HG02588 (cell line): ENCODE measurements at regions not wholly inside any gene's neighbourhood (a gene's known extent, or its start where the extent isn't known, plus 50 kb on each side); places are given as distances from the start of the nearest gene placed in this dataset.

Source experiments
- ATAC-seq: cut with Tn5 transposase; IDR thresholded peaks from one replicate; pipeline ENCODE4 v1.9.1; 2021; ENCODE audit warnings: mild to moderate bottlenecking, moderate library complexity; ENCODE audit not compliant: unreplicated experiment

DNA sequence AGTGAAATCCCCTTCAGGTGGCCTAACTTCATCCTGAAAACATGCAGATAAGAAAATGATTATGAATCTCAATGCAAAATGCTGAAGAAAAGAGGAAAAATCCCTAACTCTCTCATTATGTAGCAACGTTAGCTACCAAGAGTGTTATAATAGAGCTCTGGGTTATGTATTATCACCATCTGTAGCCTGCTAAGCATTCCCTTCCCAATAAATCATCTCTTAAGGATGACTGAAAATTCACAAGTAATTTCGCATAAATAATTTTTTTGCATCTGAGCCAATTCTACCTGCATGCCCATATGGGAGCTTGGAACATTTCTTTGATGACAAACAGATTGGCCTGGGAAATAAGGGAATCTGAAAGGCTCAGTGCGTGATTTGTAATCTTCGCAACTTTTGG is 216.1 kb downstream of the HTR7 start:
- no peak for ATAC-seq

DNA sequence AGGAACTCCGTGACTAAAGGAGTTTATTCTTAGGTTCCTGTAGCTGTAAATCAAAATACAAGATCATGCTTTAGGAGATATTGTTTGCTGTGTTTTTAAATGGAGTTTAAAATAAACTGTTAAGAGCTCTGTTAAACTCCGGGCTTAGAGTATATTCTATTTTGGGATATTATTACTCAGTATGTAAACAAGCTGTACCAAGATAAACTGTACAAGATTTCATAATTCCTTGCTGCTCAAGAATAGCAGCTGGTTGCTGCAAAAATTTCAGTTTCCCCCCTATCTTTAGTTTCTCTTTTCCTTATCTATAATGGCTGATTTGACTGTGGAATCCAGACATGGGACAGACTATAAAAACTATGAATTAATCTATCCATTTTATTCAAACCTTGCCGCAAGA is 215.7 kb downstream of the HTR7 start:
- ATAC-seq, result no peak

DNA sequence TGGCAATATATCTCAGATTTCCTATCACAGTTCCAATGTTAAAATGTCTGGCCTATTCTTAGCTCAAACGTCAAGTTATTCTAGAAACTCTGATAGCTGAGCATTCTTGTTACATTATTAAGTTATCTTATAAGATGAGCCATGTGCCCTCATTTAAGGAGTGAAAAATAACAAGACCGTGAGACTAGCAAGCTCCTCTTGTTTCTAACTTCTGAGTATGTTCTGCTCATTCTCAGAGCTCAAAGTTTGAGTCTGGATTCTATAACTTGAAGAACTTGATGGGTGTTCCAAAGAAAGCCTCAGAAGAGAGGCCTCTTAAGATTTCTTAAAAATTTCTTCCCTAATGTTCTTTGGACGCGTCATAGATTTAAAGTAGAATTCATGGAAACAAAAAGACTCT is 215.2 kb downstream of the HTR7 start:
- no peak for ATAC-seq

DNA sequence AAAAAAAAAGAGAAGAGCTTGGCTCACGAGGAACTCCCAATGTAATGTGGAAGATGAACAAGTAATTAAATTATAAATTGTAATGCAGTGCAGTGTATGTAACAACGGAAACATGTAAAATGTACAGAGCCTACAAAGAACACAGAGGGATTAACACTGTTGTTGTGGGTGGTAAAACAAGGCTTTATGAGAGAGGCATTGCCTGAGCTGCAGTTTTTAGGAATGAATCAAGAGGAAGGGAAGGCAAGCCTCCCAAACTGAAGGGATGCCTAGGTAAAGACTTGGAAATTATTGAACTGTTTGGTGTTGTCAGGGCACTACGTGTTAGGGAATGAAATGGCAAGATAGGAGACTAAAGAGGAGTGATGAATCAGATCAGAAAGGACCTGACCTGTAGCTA is 213.7 kb downstream of the HTR7 start:
- ATAC-seq, result no peak

DNA sequence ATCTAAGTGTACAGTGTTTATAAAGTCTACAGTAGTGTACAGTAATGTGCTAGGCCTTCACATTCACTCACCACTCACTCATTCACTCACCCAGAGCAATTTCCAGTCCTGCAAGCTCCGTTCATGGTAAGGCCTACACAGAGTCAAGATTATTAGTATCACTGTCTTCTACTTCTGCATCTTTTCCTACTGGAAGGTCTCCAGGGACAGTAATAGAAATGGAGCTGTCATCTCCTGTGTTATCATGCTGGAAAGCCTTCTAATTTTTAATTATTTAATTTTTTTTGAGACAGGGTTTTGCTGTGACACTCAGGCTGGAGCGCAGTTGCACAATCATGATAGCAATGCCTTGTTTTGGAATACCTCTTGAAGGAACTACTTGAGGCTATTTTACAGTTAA is 207.0 kb downstream of the HTR7 start:
- no peak for ATAC-seq

DNA sequence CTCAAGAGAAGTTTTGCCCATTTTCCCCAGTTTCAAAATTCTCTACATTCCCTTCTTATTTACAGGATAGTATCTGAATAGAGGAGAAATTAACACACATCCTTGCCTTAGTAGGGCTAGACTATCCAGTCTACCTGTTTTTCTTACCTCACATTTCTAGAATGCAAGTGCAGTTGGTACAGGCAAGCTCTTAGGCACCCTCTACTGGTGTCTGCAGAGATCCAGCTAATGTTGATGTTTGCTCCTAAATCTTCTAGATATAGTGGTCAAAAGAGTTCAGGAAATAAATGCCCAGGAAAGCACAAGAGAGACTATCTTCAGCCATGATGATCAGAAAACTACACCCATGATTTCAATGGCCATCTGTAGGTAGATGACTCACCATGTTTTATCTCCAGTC is 205.3 kb downstream of the HTR7 start:
- ATAC-seq, result no peak

DNA sequence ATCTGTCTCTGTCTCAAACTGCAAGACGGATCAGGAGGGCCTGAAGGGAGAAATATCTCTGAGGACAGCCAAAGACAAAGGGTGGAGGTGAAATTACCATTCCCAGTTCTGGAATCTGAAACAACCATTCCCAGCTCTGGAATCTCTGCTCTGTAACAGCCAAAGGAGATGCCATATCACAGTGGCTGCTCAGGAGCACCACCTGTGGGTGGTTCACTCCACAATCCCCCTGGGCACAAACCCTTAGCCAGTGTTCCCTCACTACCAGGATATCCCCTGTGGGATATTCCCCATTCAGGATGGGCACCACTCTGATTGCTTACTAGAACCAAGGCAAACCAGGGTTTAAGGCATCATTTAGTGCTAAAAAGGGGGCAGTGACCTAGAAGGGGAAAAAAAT is 199.0 kb downstream of the HTR7 start:
- ATAC-seq, result no peak

DNA sequence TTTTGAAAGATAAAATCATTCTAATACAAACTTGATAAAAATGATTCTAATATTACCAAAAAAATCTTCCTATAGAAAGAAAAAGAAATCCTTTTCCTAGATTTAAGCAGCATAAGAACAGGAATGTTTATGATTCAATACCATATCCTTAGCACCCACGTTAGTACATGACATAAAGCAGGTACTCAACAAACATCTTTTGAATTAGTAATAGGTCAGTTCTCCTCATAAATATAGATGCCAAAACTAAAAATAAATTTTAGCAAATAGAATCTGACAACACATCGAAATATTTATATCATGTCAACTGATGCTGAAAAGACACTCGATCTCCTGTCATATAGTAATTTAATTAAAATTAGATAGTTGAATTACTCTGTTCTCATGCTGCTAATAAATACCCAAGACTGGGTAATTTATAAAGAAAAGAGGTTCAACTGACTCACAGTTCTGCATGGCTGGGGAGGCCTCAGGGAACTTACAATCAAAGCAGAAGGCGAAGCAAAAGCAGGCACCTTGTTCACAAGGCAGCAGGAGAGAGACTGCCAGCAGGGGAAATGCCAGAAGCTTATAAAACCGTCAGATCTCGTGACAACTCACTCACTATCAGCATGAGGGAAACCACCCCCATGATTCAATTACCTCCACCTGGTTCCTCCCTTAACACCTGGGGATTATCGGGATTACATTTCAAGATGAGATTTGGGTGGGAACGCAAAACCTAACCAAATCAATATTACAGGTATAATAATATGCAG is 191.8 kb downstream of the HTR7 start:
- ATAC-seq, result no peak

DNA sequence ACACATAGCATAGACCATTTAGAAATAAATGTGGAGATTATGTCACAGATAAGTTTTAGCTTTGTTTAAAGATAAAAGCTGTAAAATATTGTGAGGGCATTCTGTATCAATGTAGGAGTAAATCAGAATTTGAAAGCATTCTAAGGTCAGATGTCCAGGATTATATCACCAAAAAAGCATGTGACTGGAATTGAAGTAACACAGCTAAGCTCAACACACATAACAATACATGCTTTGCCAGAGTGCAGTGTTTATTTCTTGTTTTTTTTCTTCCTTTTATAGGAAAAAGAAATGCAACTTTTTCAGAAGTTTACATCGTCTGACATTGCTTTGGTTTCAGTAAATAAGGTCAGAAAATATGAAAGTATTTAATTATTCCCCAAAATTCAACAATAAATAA is 183.4 kb downstream of the HTR7 start:
- ATAC-seq, result no peak

DNA sequence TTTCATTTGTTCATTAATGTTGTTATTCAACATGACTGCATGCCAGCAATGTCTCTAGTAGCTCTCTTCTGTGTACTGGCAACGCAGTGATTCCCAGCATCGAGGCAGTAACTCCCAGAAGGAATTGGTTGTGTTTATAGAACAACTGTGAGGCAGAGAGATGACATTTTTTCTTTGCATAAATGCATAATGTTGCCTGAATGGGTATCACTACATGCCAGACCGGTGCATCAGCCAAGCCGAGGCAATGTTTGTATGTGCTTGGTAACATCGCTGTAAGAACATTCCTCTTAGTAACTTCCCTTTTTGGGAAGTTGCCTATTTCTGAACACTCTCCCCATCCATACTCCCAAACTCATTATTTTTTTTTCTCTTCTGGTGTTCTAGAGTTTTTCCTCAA is 182.9 kb downstream of the HTR7 start:
- no peak for ATAC-seq

DNA sequence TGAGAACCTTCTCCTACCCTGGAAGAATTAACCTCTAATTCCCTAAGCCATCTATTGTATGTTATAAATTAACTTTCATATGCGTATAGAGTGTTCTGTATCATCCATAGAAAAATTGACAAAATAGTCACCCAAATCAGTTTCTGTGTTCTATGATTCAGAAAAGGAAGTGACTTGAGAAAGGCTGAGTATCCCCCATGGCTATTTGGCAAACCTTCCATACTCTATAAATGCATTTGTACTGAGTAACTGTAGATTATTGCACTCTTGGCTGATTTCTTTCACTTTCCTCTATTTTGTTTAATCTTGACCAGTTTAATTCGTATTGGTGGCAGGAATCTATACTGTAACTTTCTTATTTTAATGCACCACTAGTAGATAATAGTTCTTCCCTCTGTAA is 182.2 kb downstream of the HTR7 start:
- no peak for ATAC-seq
